ENCODE measurements at regions not wholly inside any gene's neighbourhood (a gene's known extent, or its start where the extent isn't known, plus 50 kb on each side); places are given as distances from the start of the nearest gene placed in this dataset.
"Not testable (repeated sequence)": the region's sequence is repeated elsewhere in the genome, so short reads cannot be mapped to it uniquely, and the experiment has no call there.

- H3K14ac ChIP-seq (replicated peaks; ENCODE audit: low read depth, low read length); dilution Hi-C loops (cut with HindIII; ENCODE audit: low sequenced_read_pairs, unreplicated experiment); H3K27ac ChIP-seq (ENCODE audit: insufficient read depth, low read length); H3K36me3 ChIP-seq (ENCODE audit: control insufficient read depth, insufficient read depth, low read length); in situ Hi-C loops (cut with MboI; ENCODE audit: low sequenced_read_pairs); POLR2A ChIA-PET (ENCODE audit: unreplicated experiment); H4K5ac ChIP-seq (ENCODE audit: low read depth, low read length); H2BK15ac ChIP-seq (ENCODE audit: low read depth, low read length); H3K27me3 ChIP-seq (ENCODE audit: control insufficient read depth, insufficient read depth, low read length); H2AK5ac ChIP-seq (ENCODE audit: low read depth, low read length); DNase-seq; H3K4me3 ChIP-seq (ENCODE audit: insufficient read depth, low read depth, low read length); H2AFZ ChIP-seq (replicated peaks; ENCODE audit: low read length, poor library complexity); intact Hi-C loops (cut with micrococcal nuclease); H3K9ac ChIP-seq (ENCODE audit: low read depth, low read length); H3K23ac ChIP-seq (ENCODE audit: low read depth, low read length); H3K4me2 ChIP-seq (ENCODE audit: low read depth, low read length); H2BK120ac ChIP-seq (ENCODE audit: low read depth, low read length); H3K9me1 ChIP-seq (ENCODE audit: insufficient read depth, low read length); H3K79me1 ChIP-seq (ENCODE audit: low read depth in 1 of 2, low read length in 2 of 2); H2AK9ac ChIP-seq (replicated peaks; ENCODE audit: low read depth, low read length, poor library complexity); CTCF ChIA-PET; H3K9me3 ChIP-seq (ENCODE audit: control insufficient read depth, insufficient read depth, low read length); H3K4me1 ChIP-seq (ENCODE audit: control insufficient read depth, insufficient read depth, low read length); H2BK20ac ChIP-seq (ENCODE audit: low read depth, low read length); BruUV-seq (replicated peaks); H4K8ac ChIP-seq (ENCODE audit: low read depth in 2 of 2, low read length in 2 of 2); H2BK5ac ChIP-seq (ENCODE audit: low read depth, low read length, poor library complexity, severe bottlenecking); H3K18ac ChIP-seq (ENCODE audit: low read depth, low read length); H4K20me1 ChIP-seq (ENCODE audit: insufficient read depth, low read length); H3K4ac ChIP-seq (ENCODE audit: low read depth, low read length); H4K91ac ChIP-seq (ENCODE audit: insufficient read depth, low read depth, low read length); H3K56ac ChIP-seq (ENCODE audit: extremely low read depth, insufficient read depth, low read length): not testable (repeated sequence)
- whole genome bisulfite sequencing, 2 experiments (ENCODE audit: extremely low coverage in 2 of 2, insufficient read length in 1 of 2): no CpG with 5 or more reads among the region's 7 CpGs
- peak; percentile 12; the same call in 1 of the 2 replicates for ATAC-seq (ENCODE audit: low read depth)
Measured at GRCh38 chr7:73215232-73215631, 93.4 kb downstream of the NSUN5 start.

GRCh38 chr7:73214471-73214870 is 94.2 kb downstream of the NSUN5 start:
- in situ Hi-C loops (cut with MboI; ENCODE audit: low sequenced_read_pairs); H3K36me3 ChIP-seq (ENCODE audit: control insufficient read depth, insufficient read depth, low read length); H3K4me1 ChIP-seq (ENCODE audit: control insufficient read depth, insufficient read depth, low read length); H4K20me1 ChIP-seq (ENCODE audit: insufficient read depth, low read length); H4K5ac ChIP-seq (ENCODE audit: low read depth, low read length); DNase-seq; intact Hi-C loops (cut with micrococcal nuclease); H2BK20ac ChIP-seq (ENCODE audit: low read depth, low read length); H3K23ac ChIP-seq (ENCODE audit: low read depth, low read length); dilution Hi-C loops (cut with HindIII; ENCODE audit: low sequenced_read_pairs, unreplicated experiment); H2BK120ac ChIP-seq (ENCODE audit: low read depth, low read length); H3K4me3 ChIP-seq (ENCODE audit: insufficient read depth, low read depth, low read length); H4K8ac ChIP-seq (ENCODE audit: low read depth in 2 of 2, low read length in 2 of 2); H3K56ac ChIP-seq (ENCODE audit: extremely low read depth, insufficient read depth, low read length); H3K14ac ChIP-seq (replicated peaks; ENCODE audit: low read depth, low read length); H3K4ac ChIP-seq (ENCODE audit: low read depth, low read length); H3K79me1 ChIP-seq (ENCODE audit: low read depth in 1 of 2, low read length in 2 of 2); H2BK5ac ChIP-seq (ENCODE audit: low read depth, low read length, poor library complexity, severe bottlenecking); CTCF ChIA-PET; H2AK5ac ChIP-seq (ENCODE audit: low read depth, low read length); H3K18ac ChIP-seq (ENCODE audit: low read depth, low read length); H3K9me3 ChIP-seq (ENCODE audit: control insufficient read depth, insufficient read depth, low read length); H2BK15ac ChIP-seq (ENCODE audit: low read depth, low read length); ATAC-seq (ENCODE audit: low read depth); BruUV-seq (replicated peaks); H3K9ac ChIP-seq (ENCODE audit: low read depth, low read length); H3K4me2 ChIP-seq (ENCODE audit: low read depth, low read length); H2AFZ ChIP-seq (replicated peaks; ENCODE audit: low read length, poor library complexity); H3K9me1 ChIP-seq (ENCODE audit: insufficient read depth, low read length); POLR2A ChIA-PET (ENCODE audit: unreplicated experiment); H4K91ac ChIP-seq (ENCODE audit: insufficient read depth, low read depth, low read length); H3K27me3 ChIP-seq (ENCODE audit: control insufficient read depth, insufficient read depth, low read length); H3K27ac ChIP-seq (ENCODE audit: insufficient read depth, low read length); H2AK9ac ChIP-seq (replicated peaks; ENCODE audit: low read depth, low read length, poor library complexity): not testable (repeated sequence)
- WGBS, 2 experiments (ENCODE audit: extremely low coverage in 2 of 2, insufficient read length in 1 of 2): no CpG with 5 or more reads among the region's 4 CpGs

All from IMR-90 (cell line).